ENCODE measurements at regions not wholly inside any gene's neighbourhood (a gene's known extent, or its start where the extent isn't known, plus 50 kb on each side); places are given as distances from the start of the nearest gene placed in this dataset.

GRCh38 chr4:189787216-189788031 lies 153.2 kb upstream of the FRG1 start:
- intact Hi-C loops (cut with DNase I; ENCODE audit: low total_unique reads) = no loop called here
- Histone ChIP-seq H3K4me3 (no peak overlapping the region), H3K27ac (no peak overlapping the region), H3K27me3 (no peaks in the 10 kb centered on the region), H3K36me3 (no peaks in the 10 kb centered on the region), H3K9me3 (no peaks in the 10 kb centered on the region), H3K4me1 (no peaks in the 10 kb centered on the region)
- DNase-seq = no peak
- TF ChIP-seq POLR2A (IDR thresholded peaks at IDR 0.05) (no peak), CTCF (IDR thresholded peaks at IDR 0.05) (no peak)

- TF ChIP-seq POLR2A (IDR thresholded peaks at IDR 0.05) = no peak
- peak; percentile 37 to 60 (median 56) for TF ChIP-seq CTCF (IDR thresholded peaks at IDR 0.05)
- Histone ChIP-seq H3K4me3 (no peak overlapping the region), H3K27me3 (no peaks in the 10 kb centered on the region), H3K4me1 (no peaks in the 10 kb centered on the region), H3K27ac (no peak overlapping the region), H3K9me3 (no peaks in the 10 kb centered on the region), H3K36me3 (no peaks in the 10 kb centered on the region)
- intact Hi-C loops (cut with DNase I; ENCODE audit: low total_unique reads) = no loop called here
- peak in 1 of 2 donors; percentile 40 for DNase-seq
Observed at GRCh38 chr4:189792924-189793618, 147.6 kb upstream of the FRG1 start.

- H3K36me3 ChIP-seq = no peaks in the 10 kb centered on the region
- DNase-seq = no peak
- no peak overlapping the region for H3K27ac ChIP-seq
- TF ChIP-seq CTCF (IDR thresholded peaks at IDR 0.05) (no peak), POLR2A (IDR thresholded peaks at IDR 0.05) (no peak)
- H3K4me1 ChIP-seq = no peaks in the 10 kb centered on the region
- intact Hi-C loops (cut with DNase I; ENCODE audit: low total_unique reads) = no loop called here
- H3K27me3 ChIP-seq = no peaks in the 10 kb centered on the region
- no peaks in the 10 kb centered on the region for H3K9me3 ChIP-seq
- no peak overlapping the region for H3K4me3 ChIP-seq
Observed at GRCh38 chr4:189800545-189801088, 140.1 kb upstream of the FRG1 start.

GRCh38 chr4:189802884-189803283 lies 137.8 kb upstream of the FRG1 start:
- H3K4me1 ChIP-seq = no peaks in the 10 kb centered on the region
- DNase-seq = no peak
- no peak overlapping the region for H3K27ac ChIP-seq
- TF ChIP-seq CTCF (IDR thresholded peaks at IDR 0.05) = no peak
- no peak for TF ChIP-seq POLR2A (IDR thresholded peaks at IDR 0.05)
- intact Hi-C loops (cut with DNase I; ENCODE audit: low total_unique reads) = no loop called here
- H3K27me3 ChIP-seq = no peaks in the 10 kb centered on the region
- H3K4me3 ChIP-seq = no peak overlapping the region
- no peaks in the 10 kb centered on the region for H3K36me3 ChIP-seq
- H3K9me3 ChIP-seq = no peaks in the 10 kb centered on the region

- Histone ChIP-seq H3K4me3 (no peak overlapping the region), H3K36me3 (no peaks in the 10 kb centered on the region), H3K27me3 (no peaks in the 10 kb centered on the region), H3K4me1 (no peaks in the 10 kb centered on the region), H3K9me3 (no peaks in the 10 kb centered on the region), H3K27ac (no peak overlapping the region)
- no peak for DNase-seq
- intact Hi-C loops (cut with DNase I; ENCODE audit: low total_unique reads) = no loop called here
- TF ChIP-seq POLR2A (IDR thresholded peaks at IDR 0.05) = no peak
- TF ChIP-seq CTCF (IDR thresholded peaks at IDR 0.05) = no peak
Observed at GRCh38 chr4:189804894-189805293, 135.8 kb upstream of the FRG1 start.
